Activated naive CD4-positive, alpha-beta T cell (primary cell): ENCODE measurements at regions not wholly inside any gene's neighbourhood (a gene's known extent, or its start where the extent isn't known, plus 50 kb on each side); places are given as distances from the start of the nearest gene placed in this dataset.
"Not testable (repeated sequence)": the region's sequence is repeated elsewhere in the genome, so short reads cannot be mapped to it uniquely, and the experiment has no call there.

Source experiments
- DNase-seq, 4 experiments: peaks; one replicate each; lab custom pipeline; 2025; lab: John Stamatoyannopoulos, UW

DNA sequence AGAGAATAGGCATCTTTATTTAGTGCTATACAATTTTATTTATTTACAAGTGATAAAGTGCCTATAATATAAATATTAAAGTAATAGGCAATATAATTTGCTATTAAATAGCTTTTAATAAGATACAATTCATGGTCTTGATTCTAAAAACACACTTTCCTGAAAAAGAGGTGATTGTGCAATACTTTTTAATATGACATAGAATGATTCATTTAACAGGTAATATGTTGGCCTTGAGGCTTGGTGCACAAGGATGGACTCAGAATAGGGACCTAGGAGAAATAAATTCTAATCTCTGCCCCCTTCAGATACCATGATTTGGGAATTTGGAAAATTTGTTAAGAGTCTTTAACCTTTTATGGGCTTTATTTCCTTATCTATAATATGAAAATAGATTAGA lies 149.9 kb upstream of the FUT9 start:
- no peak for DNase-seq

DNA sequence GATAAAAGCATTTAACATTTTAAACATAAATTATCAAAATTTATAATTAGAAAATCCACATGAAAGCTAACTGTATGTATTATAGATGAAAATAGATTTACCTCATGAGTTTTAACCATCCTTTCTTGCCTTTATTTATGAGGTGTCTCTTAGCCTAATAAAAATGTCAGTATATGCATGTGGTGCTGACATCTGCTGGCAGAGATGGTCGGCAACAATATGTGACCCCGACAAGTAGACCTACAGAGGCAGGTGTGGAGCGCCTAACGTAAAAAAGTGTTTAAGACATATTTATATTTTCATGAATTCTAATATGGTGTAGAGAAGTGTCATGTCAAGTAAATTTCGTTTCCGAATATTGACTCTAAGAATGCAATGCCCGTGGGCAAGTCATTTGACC lies 149.0 kb upstream of the FUT9 start:
- DNase-seq = no peak

DNA sequence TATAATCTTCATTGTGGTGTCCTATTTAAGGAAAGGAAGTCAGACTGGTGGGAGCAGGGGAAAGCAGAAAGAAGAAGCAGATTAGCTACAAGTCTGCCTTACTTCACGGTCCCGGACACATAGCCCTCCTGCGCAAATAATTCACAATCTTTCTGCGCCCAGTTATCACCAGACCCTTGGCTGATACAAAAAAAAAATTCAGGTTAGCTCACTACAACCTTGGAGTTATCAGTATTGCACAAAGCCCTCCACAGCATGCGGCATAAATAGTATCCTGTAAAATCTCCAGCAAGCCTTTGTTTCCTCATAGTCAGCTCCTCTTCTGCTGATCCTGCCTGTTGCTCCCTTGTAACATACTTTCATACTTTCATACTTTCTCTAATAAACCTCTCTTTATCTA lies 148.6 kb upstream of the FUT9 start:
- DNase-seq = no peak

DNA sequence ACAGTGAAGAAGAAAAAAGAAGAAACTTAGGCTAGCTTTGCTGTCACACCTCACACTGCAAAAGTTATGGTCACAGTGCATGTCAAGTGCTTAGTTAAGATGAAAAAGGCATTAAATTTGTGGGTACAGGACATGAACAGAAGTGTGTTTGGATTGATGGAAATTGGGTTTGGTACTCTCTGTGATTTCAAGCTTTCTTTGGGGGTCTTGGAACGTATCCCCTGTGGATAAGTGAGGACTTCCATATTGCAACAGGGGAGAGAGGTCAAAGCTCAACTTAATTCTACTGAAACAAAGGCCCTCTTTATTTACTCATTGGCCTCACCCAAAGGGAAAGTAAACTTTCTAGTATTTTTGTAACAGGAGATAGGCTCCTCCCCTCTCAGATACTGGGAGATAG lies 138.3 kb upstream of the FUT9 start:
- DNase-seq = no peak

DNA sequence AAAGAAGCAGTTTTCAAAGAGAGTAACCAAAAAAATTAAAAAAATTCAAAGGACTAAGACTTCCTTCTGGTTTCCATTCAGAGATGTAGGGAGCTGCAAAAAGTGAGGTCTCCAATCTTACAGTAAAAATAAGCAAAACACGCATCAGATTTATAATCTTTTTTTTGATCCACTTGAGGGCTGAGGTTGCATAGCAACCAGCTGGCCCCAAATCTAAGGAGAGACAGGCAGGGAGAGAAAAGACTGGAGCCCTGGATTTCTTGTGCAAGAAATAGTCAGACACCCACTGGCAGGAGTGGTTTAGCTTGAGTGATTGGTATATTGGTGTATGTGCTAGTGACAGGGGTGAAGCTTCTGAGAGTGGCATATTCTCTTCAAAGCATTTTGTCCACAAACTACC lies 135.9 kb upstream of the FUT9 start:
- DNase-seq = no peak

DNA sequence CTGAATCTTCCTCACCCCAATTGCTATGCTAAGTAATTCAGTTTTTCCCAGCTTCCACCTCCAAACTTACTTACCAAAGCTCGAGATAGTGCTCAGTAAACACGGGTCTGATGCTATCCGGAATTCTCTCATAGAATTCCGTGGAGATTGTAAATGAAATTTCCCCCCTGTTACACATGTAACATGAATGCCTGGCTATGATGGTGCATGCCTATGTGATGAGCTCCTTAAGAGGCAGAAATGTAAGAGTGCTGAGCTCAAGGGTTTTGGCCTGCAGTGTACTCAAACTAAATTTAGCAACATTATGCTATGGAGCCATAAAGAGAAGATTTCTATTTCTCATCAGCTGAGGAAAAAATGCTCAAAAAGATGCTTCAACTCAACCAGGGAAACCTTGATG lies 133.4 kb upstream of the FUT9 start:
- DNase-seq = no peak

DNA sequence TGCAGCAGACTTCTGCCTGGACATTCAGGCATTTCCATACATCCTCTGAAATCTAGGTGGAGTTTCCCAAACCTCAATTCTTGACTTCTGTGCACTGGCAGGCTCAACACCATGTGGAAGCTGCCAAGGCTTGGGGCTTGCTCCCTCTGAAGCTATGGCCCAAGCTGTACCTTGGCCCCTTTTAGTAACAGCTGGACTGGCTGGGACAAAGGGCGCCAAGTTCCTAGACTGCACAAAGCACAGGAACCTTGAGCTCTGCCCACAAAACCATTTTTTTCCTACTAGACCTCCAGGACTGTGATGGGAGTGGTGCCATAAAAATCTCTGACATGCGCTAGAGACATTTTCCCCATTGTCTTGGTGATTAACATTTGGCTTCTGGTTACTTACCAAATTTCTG lies 127.1 kb upstream of the FUT9 start:
- not testable (repeated sequence) for DNase-seq

DNA sequence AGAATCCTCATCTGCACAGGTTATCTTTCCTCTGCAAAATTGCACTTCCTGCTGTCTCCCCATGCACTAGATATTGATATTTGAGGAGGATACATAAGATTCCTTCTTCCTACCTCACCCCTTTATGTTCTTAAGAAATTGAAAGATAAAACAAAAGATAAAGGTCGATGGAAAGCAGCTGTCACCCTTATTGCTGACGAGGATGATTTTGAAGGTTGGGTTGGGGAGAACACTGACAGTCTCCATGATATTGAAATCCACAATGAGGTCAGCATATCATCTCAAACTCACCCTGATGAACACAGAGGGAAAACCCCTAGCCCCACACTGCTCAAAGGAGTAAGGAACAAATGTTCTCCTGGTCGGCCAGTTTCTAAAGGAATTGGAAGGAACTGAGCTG lies 110.6 kb upstream of the FUT9 start:
- no peak for DNase-seq

DNA sequence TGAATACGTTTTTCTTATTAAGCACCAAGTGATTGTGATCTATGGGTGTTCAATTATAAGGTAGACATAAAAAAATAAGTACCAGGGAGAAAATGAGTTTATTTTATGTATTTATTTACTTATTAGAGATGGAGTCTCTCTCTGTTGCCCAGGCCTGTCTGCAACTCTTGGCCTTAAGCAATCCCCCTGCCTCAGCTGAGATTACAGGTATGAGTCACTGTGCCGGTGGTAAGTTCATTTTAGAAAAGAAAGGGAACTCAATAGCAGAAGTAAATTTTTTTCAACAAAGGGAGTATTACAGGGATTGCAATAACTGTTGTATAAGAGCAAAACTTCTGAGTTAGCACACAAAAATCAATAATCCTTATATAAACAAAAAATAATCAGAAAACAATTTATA lies 98.7 kb upstream of the FUT9 start:
- peak in 1 of 4 experiments; percentile 13 for DNase-seq

DNA sequence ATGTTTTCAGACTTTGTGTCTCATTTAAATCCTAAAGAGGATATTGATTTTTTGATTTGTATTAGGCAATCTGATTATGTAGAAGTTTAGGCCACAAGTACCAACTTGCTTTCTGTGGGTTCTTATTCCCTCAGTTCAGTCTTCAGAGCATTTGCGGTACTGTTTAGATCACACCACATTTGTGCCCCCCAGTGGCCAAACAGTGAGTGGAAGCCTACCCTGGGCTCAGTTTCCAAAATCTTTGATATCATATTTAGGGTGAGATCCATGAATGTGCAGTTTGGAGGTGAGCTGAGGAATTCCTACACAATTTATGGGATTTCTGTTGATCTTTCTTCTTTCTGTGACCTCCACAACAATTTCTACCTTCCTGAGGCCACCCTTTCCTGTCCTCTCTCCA lies 92.3 kb upstream of the FUT9 start:
- no peak for DNase-seq

DNA sequence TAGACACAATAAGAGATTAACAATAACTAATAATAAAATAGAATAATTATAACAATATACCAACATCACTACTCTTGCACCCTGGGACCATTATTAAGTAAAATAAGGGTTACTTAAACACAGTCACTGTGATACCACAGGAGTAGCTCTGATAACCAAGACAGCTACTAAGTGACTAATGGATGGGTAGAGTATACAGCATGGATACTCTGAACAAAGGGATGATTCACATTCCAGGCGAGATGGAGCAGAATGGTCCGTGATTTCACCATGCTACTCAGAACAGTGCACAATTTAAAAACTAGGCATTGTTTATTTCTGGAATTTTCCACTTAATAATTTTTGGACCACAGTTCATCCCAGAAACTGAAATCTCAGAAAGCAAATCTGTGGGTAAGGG lies 80.0 kb upstream of the FUT9 start:
- DNase-seq = no peak

DNA sequence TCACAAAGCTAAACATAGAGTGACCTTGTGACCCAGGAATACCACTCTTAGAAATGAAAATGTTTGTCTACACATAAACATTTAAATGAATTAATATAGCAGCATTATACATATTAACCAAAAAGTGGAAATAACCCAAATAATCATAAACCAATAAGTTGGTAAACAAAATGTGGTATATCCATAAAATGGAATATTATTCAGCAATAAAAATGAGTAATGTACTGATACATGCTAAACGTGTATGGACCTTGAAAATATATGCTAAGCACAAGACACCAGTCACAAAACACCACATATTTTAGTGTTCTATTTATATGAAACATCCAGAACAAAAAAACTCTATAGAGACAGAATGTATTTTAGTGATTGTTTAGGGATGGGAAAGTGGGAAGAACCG lies 68.9 kb upstream of the FUT9 start:
- no peak for DNase-seq

DNA sequence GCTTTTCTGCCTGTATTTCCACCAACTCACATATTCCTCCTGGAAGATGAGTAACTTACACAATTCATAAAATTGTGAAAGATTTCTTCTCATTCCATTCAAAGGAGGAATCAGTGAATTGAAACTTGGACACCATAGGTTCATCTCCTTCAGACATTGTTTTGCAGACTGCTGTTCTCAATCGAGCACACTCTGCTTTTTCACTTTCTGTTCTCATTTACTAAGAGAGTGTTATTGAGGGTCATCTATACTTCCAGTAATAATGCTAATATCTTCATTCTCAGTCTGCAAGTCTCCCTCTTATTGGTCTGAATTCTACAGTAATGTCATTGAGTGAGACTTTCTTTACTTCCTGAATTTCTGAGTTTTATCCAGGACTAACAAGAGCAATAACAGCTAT lies 67.5 kb upstream of the FUT9 start:
- DNase-seq = no peak

DNA sequence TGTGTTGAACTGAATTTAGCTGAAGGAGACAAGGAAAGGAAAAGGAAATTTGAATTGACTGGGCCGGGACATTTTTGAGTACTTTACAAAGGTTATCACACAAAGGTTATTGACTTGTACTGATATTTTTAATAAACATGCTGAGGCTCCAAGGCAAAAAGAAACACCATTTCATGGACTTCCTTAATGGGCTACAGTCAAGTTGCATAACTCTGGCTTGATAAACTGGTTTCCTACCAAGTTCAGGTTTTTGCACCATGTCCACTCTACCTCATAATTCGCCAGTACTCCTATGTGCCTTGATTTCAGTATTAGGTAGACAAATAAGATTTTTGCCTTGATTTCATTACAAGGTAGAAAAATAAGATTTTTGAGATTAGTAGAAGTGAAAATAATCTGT lies 65.8 kb upstream of the FUT9 start:
- DNase-seq = no peak

DNA sequence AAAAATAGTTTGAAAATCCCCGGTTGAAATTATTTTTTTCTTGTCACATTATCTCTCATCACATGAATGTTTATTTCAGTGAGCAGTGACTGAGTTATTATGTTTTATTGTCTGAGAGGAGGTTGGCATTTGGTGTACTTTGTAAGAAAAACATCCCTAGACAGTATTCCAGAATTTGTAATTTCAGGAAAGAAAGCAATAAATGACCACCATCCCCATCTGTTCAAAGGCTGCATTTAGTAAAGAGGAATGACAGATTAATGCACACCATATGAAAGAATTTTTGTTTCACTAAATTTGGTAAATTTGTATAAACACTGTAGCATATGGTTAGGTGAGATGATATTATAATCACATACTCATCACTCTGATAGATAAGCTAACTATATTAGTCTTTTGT lies 57.1 kb upstream of the FUT9 start:
- DNase-seq = no peak

DNA sequence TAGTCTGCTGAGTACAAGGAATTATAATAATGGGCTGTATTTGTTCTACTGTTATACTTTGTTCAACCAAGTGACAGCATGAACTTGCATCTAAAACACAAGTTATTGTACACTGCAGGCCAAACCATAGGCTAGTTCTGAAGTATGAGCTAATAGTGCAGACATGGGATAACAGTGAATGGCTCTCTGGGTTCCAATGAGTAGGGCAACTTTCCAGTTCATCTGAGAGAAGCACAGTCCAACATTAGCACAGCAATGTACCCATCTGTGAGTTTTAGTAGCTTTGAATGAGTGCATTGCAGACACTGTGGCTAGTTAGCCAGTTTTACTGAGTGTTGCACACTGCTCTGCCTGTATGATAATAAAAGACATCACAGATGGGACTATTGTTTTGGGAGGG lies 56.5 kb upstream of the FUT9 start:
- DNase-seq = no peak
